ENCODE measurements at regions not wholly inside any gene's neighbourhood (a gene's known extent, or its start where the extent isn't known, plus 50 kb on each side); places are given as distances from the start of the nearest gene placed in this dataset.

DNA sequence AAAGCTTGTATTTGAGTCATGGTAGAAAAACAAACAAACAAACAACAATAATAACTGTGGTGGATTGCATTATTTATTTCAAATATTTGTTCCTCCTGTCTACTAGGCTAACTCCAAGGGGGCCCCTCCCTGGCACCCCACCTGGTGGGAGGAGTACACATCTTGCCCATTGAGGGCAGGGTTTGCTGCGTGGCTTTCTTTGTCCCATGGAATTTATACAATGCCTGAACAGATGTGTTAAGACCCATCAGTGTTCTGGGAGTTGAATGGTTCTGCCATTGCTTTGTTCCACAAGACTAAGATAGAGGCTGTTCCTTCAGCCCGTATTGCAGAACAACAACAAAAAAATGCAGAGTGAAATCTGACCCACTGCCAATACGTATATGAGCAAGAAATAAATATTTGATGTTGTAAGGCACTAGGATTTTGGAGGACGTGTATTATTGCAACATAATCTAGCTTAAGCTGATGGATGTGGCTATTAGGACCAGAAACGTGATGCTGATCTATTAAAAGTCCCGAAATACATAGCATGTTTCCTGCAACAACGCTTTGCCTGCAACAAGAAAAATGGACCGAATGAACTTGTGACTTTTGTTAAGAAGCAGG lies 119.1 kb upstream of the JCAD start:
- H3K4me3 ChIP-seq (ENCODE audit: severe bottlenecking), result no peak overlapping the region
- TF ChIP-seq, protein P1, sequence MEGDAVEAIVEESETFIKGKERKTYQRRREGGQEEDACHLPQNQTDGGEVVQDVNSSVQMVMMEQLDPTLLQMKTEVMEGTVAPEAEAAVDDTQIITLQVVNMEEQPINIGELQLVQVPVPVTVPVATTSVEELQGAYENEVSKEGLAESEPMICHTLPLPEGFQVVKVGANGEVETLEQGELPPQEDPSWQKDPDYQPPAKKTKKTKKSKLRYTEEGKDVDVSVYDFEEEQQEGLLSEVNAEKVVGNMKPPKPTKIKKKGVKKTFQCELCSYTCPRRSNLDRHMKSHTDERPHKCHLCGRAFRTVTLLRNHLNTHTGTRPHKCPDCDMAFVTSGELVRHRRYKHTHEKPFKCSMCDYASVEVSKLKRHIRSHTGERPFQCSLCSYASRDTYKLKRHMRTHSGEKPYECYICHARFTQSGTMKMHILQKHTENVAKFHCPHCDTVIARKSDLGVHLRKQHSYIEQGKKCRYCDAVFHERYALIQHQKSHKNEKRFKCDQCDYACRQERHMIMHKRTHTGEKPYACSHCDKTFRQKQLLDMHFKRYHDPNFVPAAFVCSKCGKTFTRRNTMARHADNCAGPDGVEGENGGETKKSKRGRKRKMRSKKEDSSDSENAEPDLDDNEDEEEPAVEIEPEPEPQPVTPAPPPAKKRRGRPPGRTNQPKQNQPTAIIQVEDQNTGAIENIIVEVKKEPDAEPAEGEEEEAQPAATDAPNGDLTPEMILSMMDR (IDR thresholded peaks at IDR 0.05; ENCODE audit: poor library complexity, severe bottlenecking), result no peak
- H3K36me3 ChIP-seq (ENCODE audit: low read depth), result no peaks in the 10 kb centered on the region
- DNase-seq (ENCODE audit: low spot score) (no peak), ATAC-seq (ENCODE audit: low read depth) (peak; percentile 30; the same call in 2 of the 3 replicates)
- H3K27me3 ChIP-seq (ENCODE audit: insufficient read depth, poor library complexity, severe bottlenecking), result no peaks in the 10 kb centered on the region
- no peak overlapping the region for H3K27ac ChIP-seq (ENCODE audit: poor library complexity, severe bottlenecking)
- H3K4me1 ChIP-seq (ENCODE audit: insufficient read depth, poor library complexity, severe bottlenecking), result peaks cover 18% of the 10 kb centered on the region
- no peaks in the 10 kb centered on the region for H3K9me3 ChIP-seq (ENCODE audit: severe bottlenecking)

DNA sequence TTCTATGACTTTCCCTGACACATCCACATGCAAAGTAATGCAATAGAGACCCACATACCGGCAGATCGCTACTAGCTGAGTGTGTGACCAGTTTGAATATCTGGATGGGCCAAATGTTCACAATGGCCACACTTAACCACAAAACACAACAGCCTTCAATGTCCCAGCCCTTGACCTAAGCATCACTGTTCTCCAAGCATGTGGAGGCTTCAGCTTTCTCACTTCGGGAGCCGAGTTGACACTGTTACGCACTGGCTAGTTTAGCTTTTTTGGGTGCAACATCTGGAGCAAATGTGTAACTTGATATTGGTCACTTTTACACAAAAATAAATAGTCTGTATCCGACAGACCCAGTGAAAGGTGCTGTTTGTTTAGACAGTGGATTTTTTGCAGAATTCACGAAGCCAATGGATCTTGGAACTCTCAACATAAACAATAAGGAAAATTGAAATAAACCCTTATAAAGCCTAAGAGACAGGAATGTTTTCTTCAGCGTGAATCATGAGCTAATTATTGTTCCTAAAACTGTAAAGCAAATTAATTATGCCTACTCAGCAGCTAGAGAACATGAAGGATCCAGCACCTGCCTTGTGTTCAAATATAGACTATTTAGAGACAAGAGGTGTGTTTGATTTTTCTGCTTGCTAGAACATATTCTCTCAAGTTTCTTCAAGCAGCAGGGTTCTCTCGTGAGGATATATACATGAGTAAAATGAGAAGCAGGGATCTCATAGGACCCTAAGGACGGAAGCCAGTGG lies 117.6 kb upstream of the JCAD start:
- no peak overlapping the region for H3K4me3 ChIP-seq (ENCODE audit: severe bottlenecking)
- no peaks in the 10 kb centered on the region for H3K36me3 ChIP-seq (ENCODE audit: low read depth)
- no peaks in the 10 kb centered on the region for H3K27me3 ChIP-seq (ENCODE audit: insufficient read depth, poor library complexity, severe bottlenecking)
- no peaks in the 10 kb centered on the region for H3K9me3 ChIP-seq (ENCODE audit: severe bottlenecking)
- no peak for ATAC-seq (ENCODE audit: low read depth)
- H3K4me1 ChIP-seq (ENCODE audit: insufficient read depth, poor library complexity, severe bottlenecking), result peaks cover 6% of the 10 kb centered on the region
- no peak for DNase-seq (ENCODE audit: low spot score)
- no peak overlapping the region for H3K27ac ChIP-seq (ENCODE audit: poor library complexity, severe bottlenecking)
- TF ChIP-seq, protein P1 (IDR thresholded peaks at IDR 0.05; ENCODE audit: poor library complexity, severe bottlenecking), result no peak

DNA sequence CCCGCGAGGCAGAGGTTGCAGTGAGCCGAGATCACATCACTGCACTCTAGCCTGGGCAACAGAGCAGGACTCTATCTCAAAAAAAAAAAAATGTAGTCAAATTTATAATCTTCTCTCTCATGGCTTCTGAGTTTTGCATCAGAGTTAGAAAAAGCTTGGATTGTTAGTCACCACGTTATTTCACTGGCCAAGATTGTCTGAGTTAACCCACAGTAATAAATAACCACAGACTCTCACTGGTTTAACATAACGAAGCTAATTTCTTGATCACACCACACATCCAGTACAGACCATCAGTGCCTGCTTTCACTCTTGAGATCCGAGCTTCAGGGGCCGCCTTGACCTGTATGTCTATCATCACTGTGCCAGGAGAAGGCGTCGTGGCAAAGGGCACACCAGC lies 116.8 kb upstream of the JCAD start:
- H3K27ac ChIP-seq (ENCODE audit: poor library complexity, severe bottlenecking), result no peak overlapping the region

DNA sequence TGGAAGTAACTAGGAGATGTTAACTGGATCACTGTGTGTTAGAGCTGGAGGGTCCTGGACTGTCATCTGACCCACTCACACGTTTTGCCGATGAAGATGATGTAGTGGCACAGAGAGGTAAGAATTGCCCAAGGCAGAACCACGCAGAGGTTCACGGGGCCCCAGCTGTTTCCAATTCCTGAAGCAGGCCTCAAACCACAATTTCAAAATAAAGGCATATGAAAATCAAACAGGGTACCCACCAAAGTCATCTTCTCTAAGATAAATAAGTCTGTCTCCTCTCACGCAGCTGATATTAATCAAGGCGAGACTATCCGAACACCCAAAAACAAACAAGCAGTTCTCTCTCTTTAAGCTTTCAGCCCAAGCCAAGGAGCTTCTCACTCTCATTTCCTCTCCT lies 113.3 kb upstream of the JCAD start:
- H3K36me3 ChIP-seq (ENCODE audit: low read depth), result no peaks in the 10 kb centered on the region
- DNase-seq (ENCODE audit: low spot score) (no peak), ATAC-seq (ENCODE audit: low read depth) (no peak)
- no peaks in the 10 kb centered on the region for H3K27me3 ChIP-seq (ENCODE audit: insufficient read depth, poor library complexity, severe bottlenecking)
- TF ChIP-seq, protein P1 (IDR thresholded peaks at IDR 0.05; ENCODE audit: poor library complexity, severe bottlenecking), result no peak
- peaks cover 9% of the 10 kb centered on the region for H3K4me1 ChIP-seq (ENCODE audit: insufficient read depth, poor library complexity, severe bottlenecking)
- H3K27ac ChIP-seq (ENCODE audit: poor library complexity, severe bottlenecking), result no peak overlapping the region
- no peak overlapping the region for H3K4me3 ChIP-seq (ENCODE audit: severe bottlenecking)
- no peaks in the 10 kb centered on the region for H3K9me3 ChIP-seq (ENCODE audit: severe bottlenecking)

More for the DNA sequence above, 116.8 kb upstream of the JCAD start:
- Histone ChIP-seq H3K36me3 (ENCODE audit: low read depth) (no peaks in the 10 kb centered on the region), H3K9me3 (ENCODE audit: severe bottlenecking) (no peaks in the 10 kb centered on the region), H3K27me3 (ENCODE audit: insufficient read depth, poor library complexity, severe bottlenecking) (no peaks in the 10 kb centered on the region), H3K4me1 (ENCODE audit: insufficient read depth, poor library complexity, severe bottlenecking) (peaks cover 7% of the 10 kb centered on the region), H3K4me3 (ENCODE audit: severe bottlenecking) (no peak overlapping the region)
- TF ChIP-seq, protein P1 (IDR thresholded peaks at IDR 0.05; ENCODE audit: poor library complexity, severe bottlenecking), result no peak
- ATAC-seq (ENCODE audit: low read depth), result 0 out of 3 replicates have a peak, but pooled peaks have one; percentile 17
- DNase-seq (ENCODE audit: low spot score), result no peak

DNA sequence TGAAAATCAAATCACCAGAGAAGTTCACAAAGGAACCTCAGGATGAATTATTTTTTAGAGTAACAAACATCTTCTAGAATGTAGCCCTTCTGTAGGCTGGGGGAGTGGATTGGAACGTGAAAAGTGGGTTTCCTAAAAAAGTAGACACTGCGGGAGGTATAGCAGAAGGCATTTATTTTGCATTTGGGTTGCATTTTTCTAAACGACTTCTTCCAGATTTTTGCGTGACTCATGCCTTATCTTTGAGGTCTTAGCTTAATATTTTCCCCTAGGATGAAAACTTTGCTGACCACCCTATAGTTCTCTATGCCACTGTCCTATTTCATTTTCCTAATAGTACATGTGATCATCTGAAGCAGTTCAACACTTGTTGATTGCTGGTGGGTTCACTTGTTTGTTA lies 112.7 kb upstream of the JCAD start:
- Histone ChIP-seq H3K4me3 (ENCODE audit: severe bottlenecking) (no peak overlapping the region), H3K9me3 (ENCODE audit: severe bottlenecking) (no peaks in the 10 kb centered on the region), H3K27ac (ENCODE audit: poor library complexity, severe bottlenecking) (no peak overlapping the region), H3K27me3 (ENCODE audit: insufficient read depth, poor library complexity, severe bottlenecking) (no peaks in the 10 kb centered on the region), H3K4me1 (ENCODE audit: insufficient read depth, poor library complexity, severe bottlenecking) (peaks cover 9% of the 10 kb centered on the region), H3K36me3 (ENCODE audit: low read depth) (no peaks in the 10 kb centered on the region)
- TF ChIP-seq, protein P1 (IDR thresholded peaks at IDR 0.05; ENCODE audit: poor library complexity, severe bottlenecking), result no peak
- DNase-seq (ENCODE audit: low spot score) (no peak), ATAC-seq (ENCODE audit: low read depth) (no peak)
